BE2C (cell line): ENCODE measurements at regions not wholly inside any gene's neighbourhood (a gene's known extent, or its start where the extent isn't known, plus 50 kb on each side); places are given as distances from the start of the nearest gene placed in this dataset.
"Not testable (repeated sequence)": the region's sequence is repeated elsewhere in the genome, so short reads cannot be mapped to it uniquely, and the experiment has no call there.

Experiments
- DNase-seq: peaks from one replicate; pipeline ENCODE4 v3.0.0-alpha.2; 2020
- H3K27me3 ChIP-seq: fragments of 250-450 bp; sonication (Bioruptor Pico); 2 replicates; pipeline ENCODE4 v1.5.1; 2020; ENCODE audit warnings: mild to moderate bottlenecking
- H3K36me3 ChIP-seq: fragments of 250-450 bp; sonication (Bioruptor Pico); 2 replicates; pipeline ENCODE4 v1.5.1; 2020; ENCODE audit warnings: mild to moderate bottlenecking
- H3K4me1 ChIP-seq: fragments of 250-450 bp; sonication (Bioruptor Pico); 2 replicates; pipeline ENCODE4 v1.5.1; 2020
- H3K4me3 ChIP-seq: 2 replicates; pipeline ENCODE4 v1.5.1; 2011; ENCODE audit warnings: low read depth, low read length
- H3K9me3 ChIP-seq: fragments of 250-450 bp; sonication (Bioruptor Pico); 2 replicates; pipeline ENCODE4 v1.5.1; 2020
- TF ChIP-seq, protein P1 (sequence below): IDR thresholded peaks from 2 replicates; pipeline ENCODE4 v1.5.1; 2012; ENCODE audit warnings: mild to moderate bottlenecking, low read depth, low read length

GRCh38 chr17:436571-436970 is 84.0 kb upstream of the RPH3AL start:
- Histone ChIP-seq H3K4me1 (no peaks in the 10 kb centered on the region), H3K4me3 (no peak overlapping the region), H3K9me3 (no peaks in the 10 kb centered on the region), H3K36me3 (no peaks in the 10 kb centered on the region), H3K27me3 (no peaks in the 10 kb centered on the region)
- DNase-seq = no peak
- TF ChIP-seq, protein P1, sequence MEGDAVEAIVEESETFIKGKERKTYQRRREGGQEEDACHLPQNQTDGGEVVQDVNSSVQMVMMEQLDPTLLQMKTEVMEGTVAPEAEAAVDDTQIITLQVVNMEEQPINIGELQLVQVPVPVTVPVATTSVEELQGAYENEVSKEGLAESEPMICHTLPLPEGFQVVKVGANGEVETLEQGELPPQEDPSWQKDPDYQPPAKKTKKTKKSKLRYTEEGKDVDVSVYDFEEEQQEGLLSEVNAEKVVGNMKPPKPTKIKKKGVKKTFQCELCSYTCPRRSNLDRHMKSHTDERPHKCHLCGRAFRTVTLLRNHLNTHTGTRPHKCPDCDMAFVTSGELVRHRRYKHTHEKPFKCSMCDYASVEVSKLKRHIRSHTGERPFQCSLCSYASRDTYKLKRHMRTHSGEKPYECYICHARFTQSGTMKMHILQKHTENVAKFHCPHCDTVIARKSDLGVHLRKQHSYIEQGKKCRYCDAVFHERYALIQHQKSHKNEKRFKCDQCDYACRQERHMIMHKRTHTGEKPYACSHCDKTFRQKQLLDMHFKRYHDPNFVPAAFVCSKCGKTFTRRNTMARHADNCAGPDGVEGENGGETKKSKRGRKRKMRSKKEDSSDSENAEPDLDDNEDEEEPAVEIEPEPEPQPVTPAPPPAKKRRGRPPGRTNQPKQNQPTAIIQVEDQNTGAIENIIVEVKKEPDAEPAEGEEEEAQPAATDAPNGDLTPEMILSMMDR = no peak

DNA sequence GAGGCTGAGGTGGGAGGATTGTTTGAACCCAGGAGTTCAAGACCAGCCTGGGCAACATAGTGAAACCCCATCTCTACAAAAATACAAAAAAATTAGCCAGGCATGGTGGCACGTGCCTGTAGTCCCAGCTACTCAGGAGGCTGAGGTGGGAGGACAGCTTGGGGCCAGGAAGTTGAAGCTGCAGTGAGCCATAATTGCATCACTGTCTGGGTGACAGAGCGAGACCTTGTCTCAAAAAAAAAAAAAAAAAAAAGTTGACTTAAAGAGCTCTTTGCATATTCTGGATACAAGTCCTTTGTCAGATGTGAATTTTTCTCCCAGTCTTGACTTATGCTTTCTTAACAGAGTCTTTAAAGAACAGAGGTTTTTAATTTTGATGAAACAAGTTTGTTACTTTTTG is 79.9 kb upstream of the RPH3AL start:
- H3K36me3 ChIP-seq, H3K4me1 ChIP-seq, DNase-seq: not testable (repeated sequence)

DNA sequence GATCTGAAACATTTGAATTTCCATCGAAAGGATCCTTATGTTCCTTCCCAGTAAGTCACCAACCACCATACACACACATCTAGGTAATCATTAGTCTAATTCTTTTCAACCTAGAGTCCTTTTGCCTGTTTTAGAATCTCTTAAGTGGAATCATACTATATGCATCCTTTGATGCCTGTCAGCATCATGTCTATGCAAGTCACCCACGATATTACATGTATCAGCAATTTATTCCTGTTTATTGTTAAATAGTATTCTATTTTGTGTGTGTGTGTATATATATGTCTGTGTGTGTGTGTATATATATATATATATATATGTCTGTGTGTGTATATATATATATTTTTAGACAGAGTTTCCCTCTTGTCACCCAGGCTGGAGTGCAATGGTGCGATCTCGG is 78.9 kb upstream of the RPH3AL start:
- DNase-seq = no peak
- Histone ChIP-seq H3K4me3 (no peak overlapping the region), H3K9me3 (no peaks in the 10 kb centered on the region), H3K27me3 (no peaks in the 10 kb centered on the region), H3K36me3 (no peaks in the 10 kb centered on the region), H3K4me1 (no peaks in the 10 kb centered on the region)
- TF ChIP-seq, protein P1 = no peak

More for the DNA sequence above, 79.9 kb upstream of the RPH3AL start:
- H3K9me3 ChIP-seq, H3K4me3 ChIP-seq, H3K27me3 ChIP-seq: not testable (repeated sequence)

DNA sequence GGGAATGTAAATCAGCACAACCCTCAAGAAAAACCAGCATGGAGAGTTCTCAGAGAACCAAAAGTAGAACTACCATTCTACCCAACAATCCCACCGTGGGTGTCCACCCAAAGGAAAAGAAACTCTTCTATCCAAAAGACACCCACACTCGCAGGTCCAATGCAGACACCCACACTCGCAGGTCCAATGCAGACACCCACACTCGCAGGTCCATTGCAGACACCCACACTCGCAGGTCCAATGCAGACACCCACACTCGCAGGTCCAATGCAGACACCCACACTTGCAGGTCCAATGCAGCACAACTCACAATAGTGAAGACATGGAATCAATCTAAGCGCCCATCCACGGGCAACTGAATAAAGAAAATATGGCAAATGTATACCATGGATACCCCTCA is 77.0 kb upstream of the RPH3AL start:
- H3K9me3 ChIP-seq = no peaks in the 10 kb centered on the region
- TF ChIP-seq, protein P1 = no peak
- H3K27me3 ChIP-seq = no peaks in the 10 kb centered on the region
- H3K4me3 ChIP-seq = no peak overlapping the region
- DNase-seq = no peak
- H3K4me1 ChIP-seq = no peaks in the 10 kb centered on the region
- H3K36me3 ChIP-seq = no peaks in the 10 kb centered on the region

DNA sequence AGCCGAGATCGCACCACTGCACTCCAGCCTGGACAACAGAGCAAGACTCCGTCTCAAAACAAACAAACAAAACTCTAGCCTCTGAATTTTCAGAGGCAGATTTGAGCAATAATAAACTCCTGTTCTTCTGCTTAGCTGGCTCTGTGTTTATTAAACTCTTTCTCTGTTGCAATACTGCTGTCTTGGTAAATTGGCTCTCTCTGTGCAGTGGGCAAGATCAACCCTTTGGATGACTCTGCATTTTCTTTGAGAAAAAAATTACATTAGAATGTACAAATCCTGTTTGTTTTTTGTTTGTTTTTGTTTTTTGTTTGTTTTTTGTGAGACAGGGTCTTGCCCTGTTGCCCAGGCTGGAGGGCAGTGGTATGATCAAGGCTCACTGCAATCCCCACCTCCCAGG is 75.8 kb upstream of the RPH3AL start:
- no peaks in the 10 kb centered on the region for H3K9me3 ChIP-seq
- no peak overlapping the region for H3K4me3 ChIP-seq
- DNase-seq = no peak
- TF ChIP-seq, protein P1 = no peak
- H3K27me3 ChIP-seq = no peaks in the 10 kb centered on the region
- no peaks in the 10 kb centered on the region for H3K36me3 ChIP-seq
- no peaks in the 10 kb centered on the region for H3K4me1 ChIP-seq

- no peaks in the 10 kb centered on the region for H3K9me3 ChIP-seq
- H3K27me3 ChIP-seq = no peaks in the 10 kb centered on the region
- no peaks in the 10 kb centered on the region for H3K4me1 ChIP-seq
- TF ChIP-seq, protein P1 = no peak
- DNase-seq = no peak
- no peaks in the 10 kb centered on the region for H3K36me3 ChIP-seq
- no peak overlapping the region for H3K4me3 ChIP-seq
Observed at GRCh38 chr17:427891-428290, 75.3 kb upstream of the RPH3AL start.

GRCh38 chr17:427327-427726 is 74.7 kb upstream of the RPH3AL start:
- Histone ChIP-seq H3K36me3 (no peaks in the 10 kb centered on the region), H3K27me3 (no peaks in the 10 kb centered on the region), H3K9me3 (no peaks in the 10 kb centered on the region), H3K4me1 (no peaks in the 10 kb centered on the region), H3K4me3 (no peak overlapping the region)
- TF ChIP-seq, protein P1 = no peak
- no peak for DNase-seq
